Neural progenitor cell (in vitro differentiated cells): ENCODE measurements at regions not wholly inside any gene's neighbourhood (a gene's known extent, or its start where the extent isn't known, plus 50 kb on each side); places are given as distances from the start of the nearest gene placed in this dataset.

Experiments
- DNase-seq: peaks from one replicate; pipeline ENCODE4 v3.0.0-alpha.2; 2016; ENCODE audit warnings: low spot score
- H2AFZ ChIP-seq: fragments of 200-600 bp; sonication (generic); replicated peaks from 2 replicates; pipeline ENCODE4 v1.6.1; 2016; ENCODE audit warnings: antibody characterized with exemption
- H3F3A ChIP-seq: fragments of 200-600 bp; sonication (generic); 2 replicates; pipeline ENCODE4 v1.6.1; 2016; ENCODE audit warnings: antibody characterized with exemption, low read depth
- H3K27ac ChIP-seq: fragments of 200-600 bp; sonication (generic); 2 replicates; pipeline ENCODE4 v1.5.1; 2016; ENCODE audit warnings: mild to moderate bottlenecking
- H3K27me3 ChIP-seq: fragments of 200-600 bp; sonication (generic); 2 replicates; pipeline ENCODE4 v1.6.1; 2016; ENCODE audit warnings: mild to moderate bottlenecking, moderate library complexity
- H3K36me3 ChIP-seq: fragments of 200-600 bp; sonication (generic); 2 replicates; pipeline ENCODE4 v1.5.1; 2016
- H3K4me1 ChIP-seq: fragments of 200-600 bp; sonication (generic); 2 replicates; pipeline ENCODE4 v1.6.1; 2016; ENCODE audit warnings: mixed run types
- H3K4me2 ChIP-seq: fragments of 200-600 bp; sonication (generic); 2 replicates; pipeline ENCODE4 v1.6.1; 2016
- H3K4me3 ChIP-seq: fragments of 200-600 bp; sonication (generic); 2 replicates; pipeline ENCODE4 v1.5.1; 2016
- H3K79me2 ChIP-seq: fragments of 200-600 bp; sonication (generic); 2 replicates; pipeline ENCODE4 v1.6.1; 2016; ENCODE audit warnings: low read depth
- H3K9ac ChIP-seq: fragments of 200-600 bp; sonication (generic); 2 replicates; pipeline ENCODE4 v1.6.1; 2016
- H3K9me3 ChIP-seq: fragments of 200-600 bp; sonication (generic); 2 replicates; pipeline ENCODE4 v1.5.1; 2016; ENCODE audit warnings: low read depth
- H4K20me1 ChIP-seq: fragments of 200-600 bp; sonication (generic); 2 replicates; pipeline ENCODE4 v1.6.1; 2016; ENCODE audit warnings: low read depth
- H3K27ac Mint-ChIP-seq: 3 replicates; pipeline ENCODE4 v1.8.0; 2021; ENCODE audit warnings: mixed read lengths
- H3K27me3 Mint-ChIP-seq: 2 replicates; pipeline ENCODE4 v1.8.0; 2022; ENCODE audit warnings: low read depth, mild to moderate bottlenecking, inconsistent platforms, moderate library complexity, mixed read lengths; ENCODE audit not compliant: insufficient read depth
- H3K36me3 Mint-ChIP-seq: 3 replicates; pipeline ENCODE4 v1.8.0; 2021; ENCODE audit warnings: mixed read lengths
- H3K4me1 Mint-ChIP-seq: 3 replicates; pipeline ENCODE4 v1.8.0; 2021; ENCODE audit warnings: mixed read lengths
- H3K4me3 Mint-ChIP-seq: 3 replicates; pipeline ENCODE4 v1.8.0; 2021; ENCODE audit warnings: mild to moderate bottlenecking, moderate library complexity, mixed read lengths
- H3K9me3 Mint-ChIP-seq: 3 replicates; pipeline ENCODE4 v1.8.0; 2020; ENCODE audit warnings: mixed read lengths
- CTCF ChIP-seq: fragments of 200-600 bp; sonication (generic); IDR thresholded peaks from 2 replicates; pipeline ENCODE4 v1.5.1; 2017; ENCODE audit warnings: antibody characterized with exemption, mild to moderate bottlenecking
- EZH2 ChIP-seq: fragments of 200-600 bp; sonication (generic); IDR thresholded peaks from 2 replicates; pipeline ENCODE4 v1.6.1; 2017; ENCODE audit warnings: antibody characterized with exemption, mild to moderate bottlenecking, moderate library complexity
- EZH2phosphoT487 ChIP-seq: fragments of 200-600 bp; sonication (generic); IDR thresholded peaks from 2 replicates; pipeline ENCODE4 v1.6.1; 2017; ENCODE audit warnings: antibody characterized with exemption

GRCh38 chr10:33106767-33107166 is 148.7 kb upstream of the ITGB1 start:
- H3K9me3 ChIP-seq, result no peaks in the 10 kb centered on the region
- peak; percentile 17 for DNase-seq
- H3K4me3 ChIP-seq, result no peak overlapping the region
- H4K20me1 ChIP-seq, result no peaks in the 10 kb centered on the region
- H3K27ac ChIP-seq, result no peak overlapping the region
- no peaks in the 10 kb centered on the region for H3K79me2 ChIP-seq
- peaks cover 9% of the 10 kb centered on the region for H3K4me1 ChIP-seq
- no peaks in the 10 kb centered on the region for H3K27me3 ChIP-seq
- H3K4me2 ChIP-seq, result no peak overlapping the region
- H3K36me3 ChIP-seq, result no peaks in the 10 kb centered on the region
- peaks cover 12% of the 10 kb centered on the region for H3K9me3 Mint-ChIP-seq
- H3K4me1 Mint-ChIP-seq, result peaks cover 11% of the 10 kb centered on the region
- H3K27me3 Mint-ChIP-seq, result no peaks in the 10 kb centered on the region
- TF ChIP-seq CTCF (peak; percentile 29), EZH2phosphoT487 (no peak)
- no peaks in the 10 kb centered on the region for H3K36me3 Mint-ChIP-seq
- no peak overlapping the region for H3K4me3 Mint-ChIP-seq
- no peak overlapping the region for H3K9ac ChIP-seq
- peaks cover 5% of the 10 kb centered on the region for H3F3A ChIP-seq
- H2AFZ ChIP-seq, result no peak overlapping the region
- H3K27ac Mint-ChIP-seq, result no peak overlapping the region

- no peaks in the 10 kb centered on the region for H4K20me1 ChIP-seq
- no peak overlapping the region for H3K27ac Mint-ChIP-seq
- H3K79me2 ChIP-seq, result no peaks in the 10 kb centered on the region
- no peaks in the 10 kb centered on the region for H3K36me3 ChIP-seq
- no peak overlapping the region for H3K4me3 ChIP-seq
- H3K4me3 Mint-ChIP-seq, result no peak overlapping the region
- H3K4me2 ChIP-seq, result no peak overlapping the region
- H3K27me3 Mint-ChIP-seq, result peaks cover 2% of the 10 kb centered on the region
- no peak for DNase-seq
- no peak overlapping the region for H3K27ac ChIP-seq
- H3K9me3 ChIP-seq, result no peaks in the 10 kb centered on the region
- no peaks in the 10 kb centered on the region for H3K36me3 Mint-ChIP-seq
- no peaks in the 10 kb centered on the region for H3K27me3 ChIP-seq
- H2AFZ ChIP-seq, result no peak overlapping the region
- H3K9ac ChIP-seq, result no peak overlapping the region
- H3F3A ChIP-seq, result peaks cover 5% of the 10 kb centered on the region
- peaks cover 8% of the 10 kb centered on the region for H3K4me1 Mint-ChIP-seq
- H3K9me3 Mint-ChIP-seq, result peaks cover 12% of the 10 kb centered on the region
- TF ChIP-seq CTCF (no peak), EZH2phosphoT487 (no peak), EZH2 (no peak)
- H3K4me1 ChIP-seq, result peaks cover 9% of the 10 kb centered on the region
Observed at GRCh38 chr10:33103863-33104379, 145.9 kb upstream of the ITGB1 start.

GRCh38 chr10:33102071-33102470 is 144.0 kb upstream of the ITGB1 start:
- Histone ChIP-seq H3K4me3 (no peak overlapping the region), H3F3A (no peaks in the 10 kb centered on the region), H3K27ac (no peak overlapping the region), H3K27me3 (no peaks in the 10 kb centered on the region), H3K4me2 (no peak overlapping the region), H3K9me3 (no peaks in the 10 kb centered on the region), H3K36me3 (no peaks in the 10 kb centered on the region), H2AFZ (no peak overlapping the region), H3K9ac (no peak overlapping the region), H4K20me1 (no peaks in the 10 kb centered on the region), H3K79me2 (no peaks in the 10 kb centered on the region), H3K4me1 (no peaks in the 10 kb centered on the region)
- no peak for DNase-seq
- TF ChIP-seq CTCF, result no peak
- TF ChIP-seq EZH2phosphoT487, result no peak
- no peak for TF ChIP-seq EZH2
- no peaks in the 10 kb centered on the region for H3K4me1 Mint-ChIP-seq
- peaks cover 2% of the 10 kb centered on the region for H3K27me3 Mint-ChIP-seq
- H3K36me3 Mint-ChIP-seq, result no peaks in the 10 kb centered on the region
- H3K27ac Mint-ChIP-seq, result no peak overlapping the region
- H3K9me3 Mint-ChIP-seq, result peaks cover 14% of the 10 kb centered on the region
- H3K4me3 Mint-ChIP-seq, result no peak overlapping the region
